SIG-M5 treated with dmso at 0.1 percent for 504 hours (cell line): ENCODE measurements at regions not wholly inside any gene's neighbourhood (a gene's known extent, or its start where the extent isn't known, plus 50 kb on each side); places are given as distances from the start of the nearest gene placed in this dataset.
A peak's percentile ranks its signal among the peaks of the same experiment; 100 is the strongest.
"Not testable (repeated sequence)": the region's sequence is repeated elsewhere in the genome, so short reads cannot be mapped to it uniquely, and the experiment has no call there.

Source experiments
- DNase-seq: peaks from one replicate; lab custom pipeline; 2025; ENCODE audit not compliant: unreplicated experiment; lab: John Stamatoyannopoulos, UW

- no peak for DNase-seq
Measured at GRCh38 chr5:102663749-102664530, 91.2 kb upstream of the PAM start.

GRCh38 chr5:102664616-102665335 is 90.3 kb upstream of the PAM start:
- DNase-seq = no peak

DNA sequence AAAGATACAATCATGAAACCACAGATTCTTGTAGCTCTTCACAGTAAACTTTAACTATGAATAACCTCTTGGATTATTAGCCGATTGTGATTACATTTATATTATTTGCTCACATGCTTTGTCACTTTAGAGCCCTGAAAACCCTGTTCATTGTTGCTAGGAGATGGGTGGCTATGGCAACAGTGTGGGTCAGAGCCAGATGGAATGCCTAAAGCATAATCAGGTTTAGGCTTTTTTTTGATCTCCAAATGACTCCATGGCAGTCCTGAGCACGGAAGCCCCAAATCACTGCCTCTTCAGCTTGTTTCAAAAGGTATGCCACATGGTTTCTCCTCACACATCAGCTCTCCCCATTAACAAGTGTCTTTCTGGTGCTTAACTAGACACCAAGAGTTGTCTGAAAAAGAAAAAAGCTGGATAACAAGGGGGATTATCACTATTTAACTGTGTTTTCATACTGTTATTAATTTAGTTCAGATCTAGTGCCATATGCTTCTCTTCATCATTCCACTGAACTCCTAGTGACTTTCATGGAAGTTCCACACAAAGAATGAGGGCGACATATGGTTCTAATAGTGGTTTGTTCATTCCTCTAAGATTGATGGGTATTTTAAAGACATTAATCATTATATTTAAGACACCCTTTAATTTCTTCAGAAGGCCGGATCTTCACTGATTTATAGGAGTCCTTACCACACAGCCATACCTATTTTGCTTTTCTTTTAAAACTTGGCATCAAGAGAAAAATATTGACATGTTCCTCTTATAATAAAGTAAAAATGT is 88.8 kb upstream of the PAM start:
- DNase-seq = no peak

DNA sequence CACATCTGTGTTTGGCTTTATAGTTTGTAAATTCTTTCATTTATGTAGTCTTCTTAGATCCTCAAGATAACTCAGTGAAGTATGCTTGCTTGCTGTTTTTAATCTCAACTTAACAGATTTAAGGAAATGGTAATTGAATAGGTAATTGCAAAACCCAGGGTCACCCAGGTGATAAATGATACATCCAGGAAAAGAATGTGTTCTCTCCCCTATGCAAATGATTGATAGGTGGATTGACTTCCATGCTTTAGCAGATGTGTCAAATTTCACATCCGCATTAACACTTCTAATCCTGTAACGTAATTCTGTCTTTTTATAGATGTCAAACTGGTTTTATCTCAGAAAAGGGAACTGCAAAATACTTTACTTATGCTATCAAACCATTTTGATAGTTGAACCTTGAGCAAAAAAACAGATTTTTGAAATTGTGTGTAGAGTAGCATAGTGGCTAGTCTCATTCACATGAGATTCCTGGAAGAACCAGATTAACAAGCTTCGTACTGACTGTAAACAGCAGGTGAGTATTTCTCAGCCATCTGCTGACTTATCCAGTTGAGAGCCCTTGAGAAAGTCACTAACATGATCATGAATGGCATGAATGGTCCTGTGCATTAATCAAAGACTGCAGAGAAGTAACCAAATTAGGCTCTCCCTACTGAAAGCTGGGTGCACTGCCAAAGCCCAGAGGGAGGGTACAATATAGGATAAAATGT is 86.7 kb upstream of the PAM start:
- DNase-seq = peak; percentile 7

GRCh38 chr5:102670224-102670836 is 84.8 kb upstream of the PAM start:
- DNase-seq = no peak

GRCh38 chr5:102671033-102671734 is 83.9 kb upstream of the PAM start:
- DNase-seq = not testable (repeated sequence)

- no peak for DNase-seq
Measured at GRCh38 chr5:102678267-102679058, 76.6 kb upstream of the PAM start.

GRCh38 chr5:102681403-102681983 is 73.6 kb upstream of the PAM start:
- peak; percentile 71 for DNase-seq

GRCh38 chr5:102682101-102682647 is 72.9 kb upstream of the PAM start:
- DNase-seq = no peak

- DNase-seq = not testable (repeated sequence)
Measured at GRCh38 chr5:102688076-102688475, 67.0 kb upstream of the PAM start.

DNA sequence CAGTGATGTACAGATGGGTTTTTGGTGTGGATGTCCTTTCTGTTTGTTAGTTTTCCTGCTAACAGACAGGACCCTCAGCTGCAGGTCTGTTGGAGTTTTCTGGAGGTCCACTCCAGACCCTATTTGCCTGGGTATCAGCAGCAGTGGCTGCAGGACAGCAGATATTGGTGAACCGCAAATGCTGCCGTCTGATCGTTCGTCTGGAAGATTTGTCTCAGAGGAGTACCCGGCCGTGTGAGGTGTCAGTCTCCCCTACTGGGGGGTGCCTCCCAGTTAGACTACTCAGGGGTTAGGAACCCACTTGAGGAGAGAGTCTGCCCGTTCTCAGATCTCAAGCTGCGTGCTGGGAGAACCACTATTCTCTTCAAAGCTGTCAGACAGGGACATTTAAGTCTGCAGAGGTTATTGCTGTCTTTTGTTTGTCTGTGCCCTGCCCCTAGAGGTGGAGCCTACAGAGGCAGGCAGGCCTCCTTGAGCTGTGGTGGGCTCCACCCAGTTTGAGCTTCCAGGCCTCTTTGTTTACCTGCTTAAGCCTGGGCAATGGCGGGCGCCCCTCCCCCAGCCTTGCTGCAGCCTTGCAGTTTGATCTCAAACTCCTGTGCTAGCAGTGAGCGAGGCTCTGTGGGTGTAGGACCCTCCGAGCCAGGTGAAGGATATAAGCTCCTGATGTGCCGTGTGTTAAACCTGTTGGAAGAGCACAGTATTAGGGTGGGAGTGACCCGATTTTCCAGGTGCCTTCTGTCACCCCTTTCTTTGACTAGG is 66.3 kb upstream of the PAM start:
- DNase-seq = not testable (repeated sequence)

GRCh38 chr5:102690910-102691309 is 64.2 kb upstream of the PAM start:
- no peak for DNase-seq

- no peak for DNase-seq
Measured at GRCh38 chr5:102691434-102691833, 63.7 kb upstream of the PAM start.

DNA sequence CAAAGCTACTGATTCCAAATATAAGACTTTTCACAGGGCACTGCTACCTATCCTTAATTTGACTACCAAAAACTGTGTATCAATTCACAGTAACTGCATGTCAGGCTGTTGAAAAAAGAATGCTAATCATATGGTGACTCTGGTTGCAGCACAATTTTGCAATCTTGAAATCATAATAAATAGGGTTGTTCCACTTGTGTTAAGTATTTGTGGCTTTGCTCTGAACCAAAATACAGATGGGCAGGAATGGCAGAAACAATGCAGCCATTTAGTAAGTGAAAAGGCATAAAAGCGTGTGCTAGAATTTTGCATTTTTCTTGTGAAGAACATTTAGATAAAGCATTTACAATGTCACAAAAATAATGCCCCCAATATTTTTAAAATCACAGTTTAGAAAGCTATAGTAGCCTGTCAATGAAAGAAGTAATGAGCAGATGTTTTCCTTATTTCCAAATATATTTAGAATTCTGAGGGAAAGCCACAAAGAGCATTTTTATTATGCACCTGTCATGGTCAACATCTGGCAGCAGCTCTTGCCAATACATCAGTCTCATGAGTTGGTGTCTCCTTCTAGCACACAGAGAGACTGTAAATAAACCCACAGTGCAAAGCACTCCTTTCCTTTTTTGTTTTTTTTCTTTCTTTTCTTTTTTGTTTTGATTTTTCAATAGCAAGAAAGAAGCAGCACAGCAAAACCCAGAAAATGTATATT is 54.8 kb upstream of the PAM start:
- no peak for DNase-seq

DNA sequence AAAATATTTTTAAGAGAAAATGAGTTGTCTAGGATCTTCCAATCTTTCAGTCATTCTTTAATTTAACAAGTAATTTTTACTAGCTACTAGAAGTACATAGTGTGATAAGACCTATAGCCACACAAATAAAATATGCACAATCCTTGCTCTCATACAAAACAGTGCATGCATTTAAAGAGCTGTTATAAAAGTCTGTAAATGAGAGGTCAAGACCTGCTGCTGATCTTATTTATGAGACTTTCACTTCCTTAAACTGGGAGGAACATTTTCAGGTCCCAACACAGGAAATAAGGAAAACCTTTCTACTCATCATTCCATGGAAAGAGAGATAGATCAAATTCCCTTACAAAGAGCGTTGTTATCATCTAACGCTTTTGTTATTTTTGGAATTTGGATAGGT is 54.2 kb upstream of the PAM start:
- peak; percentile 33 for DNase-seq

- DNase-seq = peak; percentile 34
Measured at GRCh38 chr5:102701748-102702147, 53.4 kb upstream of the PAM start.
